ENCODE measurements at regions not wholly inside any gene's neighbourhood (a gene's known extent, or its start where the extent isn't known, plus 50 kb on each side); places are given as distances from the start of the nearest gene placed in this dataset.

- no peaks in the 10 kb centered on the region for H3K4me1 ChIP-seq
- intact Hi-C loops (cut with DNase I): no loop called here
- H3K27me3 ChIP-seq: no peaks in the 10 kb centered on the region
- H3K36me3 ChIP-seq: no peaks in the 10 kb centered on the region
- TF ChIP-seq CTCF (IDR thresholded peaks at IDR 0.05): no peak
- no peak overlapping the region for H3K27ac ChIP-seq
- DNase-seq (no peak), ATAC-seq (no peak)
- H3K9me3 ChIP-seq: no peaks in the 10 kb centered on the region
- no peak overlapping the region for H3K4me3 ChIP-seq
Measured at GRCh38 chr2:138910427-138910826, 130.2 kb upstream of the NXPH2 start.

DNA sequence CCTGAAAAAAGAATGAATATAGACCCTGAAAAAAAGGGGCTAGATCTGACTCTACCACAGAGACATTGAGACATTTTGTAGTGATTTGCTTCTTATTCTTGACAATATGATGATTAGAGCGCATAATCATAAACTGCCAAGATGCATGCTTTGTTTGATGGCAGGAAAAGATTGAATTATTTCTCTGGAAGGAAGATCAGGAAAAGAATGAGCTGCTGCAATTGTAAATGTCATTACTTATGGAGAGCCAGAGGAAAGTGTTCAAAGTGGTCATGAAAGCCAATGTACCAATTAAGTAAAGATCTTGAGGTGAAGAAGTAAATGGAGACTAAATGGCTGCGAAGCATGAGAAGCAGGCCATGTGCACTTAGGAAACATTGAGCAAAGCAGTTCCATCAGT lies 126.4 kb upstream of the NXPH2 start:
- no peak for DNase-seq
- H3K4me1 ChIP-seq: no peaks in the 10 kb centered on the region
- intact Hi-C loops (cut with DNase I): no loop called here
- no peaks in the 10 kb centered on the region for H3K9me3 ChIP-seq
- H3K4me3 ChIP-seq: no peak overlapping the region
- ATAC-seq: no peak
- no peak for TF ChIP-seq CTCF (IDR thresholded peaks at IDR 0.05)
- H3K27ac ChIP-seq: no peak overlapping the region
- H3K27me3 ChIP-seq: no peaks in the 10 kb centered on the region
- H3K36me3 ChIP-seq: no peaks in the 10 kb centered on the region

DNA sequence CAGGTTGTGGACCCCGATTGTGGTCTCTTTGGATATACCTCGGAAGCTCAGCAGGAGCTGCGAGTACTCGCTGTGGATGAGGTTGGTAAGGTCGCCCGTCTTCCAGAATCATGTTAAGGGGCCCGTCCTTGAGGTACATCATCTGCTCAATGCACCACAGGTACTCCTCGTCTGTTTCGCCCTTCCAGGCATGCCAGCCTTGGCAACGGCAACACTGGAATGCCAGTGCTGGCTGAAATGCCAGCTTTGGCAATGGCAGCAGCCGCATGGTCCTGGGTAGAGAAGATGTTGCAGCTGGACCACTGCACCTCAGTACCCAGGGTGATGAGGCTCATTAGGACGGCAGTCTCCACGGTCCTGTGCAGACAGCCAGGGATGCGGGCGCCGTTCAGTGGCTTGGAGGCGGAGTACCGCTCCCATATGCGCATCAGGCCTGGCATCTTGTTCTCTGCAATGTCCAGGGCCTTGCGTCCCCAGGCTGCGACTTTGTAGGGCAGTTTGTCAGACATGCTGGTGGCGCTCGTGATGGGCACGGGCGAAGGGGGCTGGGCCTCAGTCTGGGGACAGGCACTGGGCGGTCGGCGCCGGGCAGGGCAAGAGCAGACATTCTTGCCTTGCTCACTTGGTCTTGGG lies 122.2 kb upstream of the NXPH2 start:
- H3K4me3 ChIP-seq: no peak overlapping the region
- intact Hi-C loops (cut with DNase I): no loop called here
- H3K9me3 ChIP-seq: no peaks in the 10 kb centered on the region
- H3K36me3 ChIP-seq: no peaks in the 10 kb centered on the region
- H3K27me3 ChIP-seq: no peaks in the 10 kb centered on the region
- ATAC-seq: peak; percentile 31
- H3K4me1 ChIP-seq: no peaks in the 10 kb centered on the region
- no peak for TF ChIP-seq CTCF (IDR thresholded peaks at IDR 0.05)
- DNase-seq: peak; percentile 56
- no peak overlapping the region for H3K27ac ChIP-seq

DNA sequence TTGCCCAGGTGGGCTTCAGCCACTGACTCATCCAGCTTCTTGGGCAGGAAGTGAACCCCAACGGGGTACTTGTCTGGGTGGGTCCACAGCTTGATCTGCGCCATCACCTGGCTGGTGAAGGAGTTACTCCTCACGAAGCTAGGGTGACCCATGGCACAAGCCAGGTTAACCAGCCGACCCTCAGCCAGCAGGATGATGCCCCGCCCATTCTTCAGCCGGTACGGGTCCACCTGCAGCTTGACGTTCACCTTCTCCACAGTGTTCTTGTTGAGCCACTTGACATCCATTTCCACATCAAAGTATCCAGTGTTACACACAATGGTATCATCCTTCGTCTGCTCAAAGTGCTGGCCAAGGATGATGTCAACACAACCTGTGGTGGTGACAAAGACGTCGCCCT lies 121.3 kb upstream of the NXPH2 start:
- Histone ChIP-seq H3K36me3 (no peaks in the 10 kb centered on the region), H3K9me3 (no peaks in the 10 kb centered on the region)
- no peak for DNase-seq

GRCh38 chr2:138898855-138899254 lies 118.7 kb upstream of the NXPH2 start:
- DNase-seq: no peak
- no peak for ATAC-seq
- intact Hi-C loops (cut with DNase I): no loop called here
- Histone ChIP-seq H3K9me3 (no peaks in the 10 kb centered on the region), H3K36me3 (no peaks in the 10 kb centered on the region), H3K4me3 (no peak overlapping the region), H3K4me1 (no peaks in the 10 kb centered on the region), H3K27me3 (no peaks in the 10 kb centered on the region), H3K27ac (no peak overlapping the region)
- TF ChIP-seq CTCF (IDR thresholded peaks at IDR 0.05): no peak

More for the DNA sequence above, 121.3 kb upstream of the NXPH2 start:
- intact Hi-C loops (cut with DNase I): no loop called here
- Histone ChIP-seq H3K4me1 (no peaks in the 10 kb centered on the region), H3K4me3 (no peak overlapping the region), H3K27ac (no peak overlapping the region), H3K27me3 (no peaks in the 10 kb centered on the region)
- TF ChIP-seq CTCF (IDR thresholded peaks at IDR 0.05): no peak
- peak; percentile 21 for ATAC-seq

DNA sequence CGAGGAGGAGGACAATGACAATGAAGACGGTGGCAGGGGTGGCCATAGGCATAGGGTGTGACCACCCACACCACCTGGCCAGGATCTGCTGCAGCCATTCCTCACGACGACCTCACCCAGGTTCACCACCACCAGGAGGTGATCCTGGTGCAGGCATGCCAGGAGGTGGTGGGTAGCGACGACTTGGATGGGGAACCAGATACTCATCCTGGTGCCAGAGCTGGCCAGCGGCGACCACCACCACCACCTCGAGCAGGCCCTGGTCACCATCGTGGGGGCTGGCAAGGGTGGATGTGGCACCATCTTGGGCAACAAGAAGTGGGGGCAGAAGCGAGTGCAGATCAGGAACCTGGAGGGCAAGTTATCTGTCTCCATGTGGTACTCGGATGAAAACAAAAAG lies 117.1 kb upstream of the NXPH2 start:
- DNase-seq (no peak), ATAC-seq (no peak)
- Histone ChIP-seq H3K4me3 (no peak overlapping the region), H3K36me3 (no peaks in the 10 kb centered on the region), H3K9me3 (no peaks in the 10 kb centered on the region), H3K4me1 (no peaks in the 10 kb centered on the region), H3K27me3 (no peaks in the 10 kb centered on the region), H3K27ac (no peak overlapping the region)
- intact Hi-C loops (cut with DNase I): no loop called here
- no peak for TF ChIP-seq CTCF (IDR thresholded peaks at IDR 0.05)

Measured in upper lobe of right lung (tissue), 1 donor.